H9 (cell line): ENCODE measurements at regions not wholly inside any gene's neighbourhood (a gene's known extent, or its start where the extent isn't known, plus 50 kb on each side); places are given as distances from the start of the nearest gene placed in this dataset.

ENCODE experiments used
- DNase-seq: peaks from one replicate; pipeline ENCODE4 v3.0.0-alpha.2; 2017
- H2AFZ ChIP-seq: one replicate; pipeline ENCODE4 v1.6.1; 2013; ENCODE audit warnings: mild to moderate bottlenecking, low read length, control low read depth, moderate library complexity
- H2AK5ac ChIP-seq: 2 replicates; pipeline ENCODE4 v1.6.1; 2013; ENCODE audit warnings: low read length, control low read depth, mixed read lengths; ENCODE audit not compliant: insufficient read length
- H2BK120ac ChIP-seq: one replicate; pipeline ENCODE4 v1.6.1; 2013; ENCODE audit warnings: low read depth, mild to moderate bottlenecking, low read length, control low read depth, inconsistent platforms; ENCODE audit not compliant: poor library complexity, severe bottlenecking
- H2BK12ac ChIP-seq: 2 replicates; pipeline ENCODE4 v1.6.1; 2013; ENCODE audit warnings: low read length, control low read depth, mixed read lengths, low read depth; ENCODE audit not compliant: insufficient read length
- H2BK15ac ChIP-seq: 2 replicates; pipeline ENCODE4 v1.6.1; 2013; ENCODE audit warnings: low read depth, low read length, control low read depth
- H2BK20ac ChIP-seq: one replicate; pipeline ENCODE4 v1.6.1; 2013; ENCODE audit warnings: low read depth, mild to moderate bottlenecking, low read length, control low read depth, inconsistent platforms; ENCODE audit not compliant: poor library complexity, severe bottlenecking
- H2BK5ac ChIP-seq: 2 replicates; pipeline ENCODE4 v1.6.1; 2013; ENCODE audit warnings: low read length, control low read depth, mixed read lengths; ENCODE audit not compliant: insufficient read length
- H3K14ac ChIP-seq: 2 replicates; pipeline ENCODE4 v1.6.1; 2013; ENCODE audit warnings: low read length, control low read depth; ENCODE audit not compliant: insufficient read depth
- H3K18ac ChIP-seq: 2 replicates; pipeline ENCODE4 v1.6.1; 2013; ENCODE audit warnings: low read depth, mild to moderate bottlenecking, mixed read lengths, low read length, control low read depth; ENCODE audit not compliant: insufficient read length
- H3K23ac ChIP-seq: 2 replicates; pipeline ENCODE4 v1.6.1; 2013; ENCODE audit warnings: low read length, control low read depth, mixed read lengths, low read depth; ENCODE audit not compliant: insufficient read length
- H3K23me2 ChIP-seq: 2 replicates; pipeline ENCODE4 v1.6.1; 2013; ENCODE audit warnings: low read depth, mild to moderate bottlenecking, mixed read lengths, low read length, control low read depth; ENCODE audit not compliant: insufficient read length, poor library complexity, severe bottlenecking
- H3K27ac ChIP-seq: 2 replicates; pipeline ENCODE4 v1.5.1; 2013; ENCODE audit warnings: low read length, control low read depth, mixed read lengths, low read depth; ENCODE audit not compliant: insufficient read length
- H3K27me3 ChIP-seq: 2 replicates; pipeline ENCODE4 v1.6.1; 2013; ENCODE audit warnings: low read length, control low read depth, inconsistent platforms; ENCODE audit not compliant: insufficient read depth
- H3K4ac ChIP-seq: 2 replicates; pipeline ENCODE4 v1.6.1; 2013; ENCODE audit warnings: low read depth, mild to moderate bottlenecking, control low read depth, inconsistent platforms, low read length, moderate library complexity
- H3K4me1 ChIP-seq: 2 replicates; pipeline ENCODE4 v1.6.1; 2013; ENCODE audit warnings: low read length, control low read depth, inconsistent platforms; ENCODE audit not compliant: insufficient read depth
- H3K4me2 ChIP-seq: 2 replicates; pipeline ENCODE4 v1.6.1; 2013; ENCODE audit warnings: low read length, control low read depth, mixed read lengths; ENCODE audit not compliant: insufficient read length, insufficient read depth
- H3K56ac ChIP-seq: 2 replicates; pipeline ENCODE4 v1.6.1; 2013; ENCODE audit warnings: low read depth, mild to moderate bottlenecking, mixed read lengths, low read length, control low read depth; ENCODE audit not compliant: insufficient read length
- H3K79me1 ChIP-seq: 2 replicates; pipeline ENCODE4 v1.6.1; 2013; ENCODE audit warnings: low read depth, mild to moderate bottlenecking, moderate library complexity, low read length, control low read depth, inconsistent platforms; ENCODE audit not compliant: insufficient read depth, poor library complexity, severe bottlenecking
- H3K79me2 ChIP-seq: 2 replicates; pipeline ENCODE4 v1.6.1; 2013; ENCODE audit warnings: low read length, control low read depth, inconsistent platforms; ENCODE audit not compliant: insufficient read depth
- H3K9ac ChIP-seq: 2 replicates; pipeline ENCODE4 v1.6.1; 2013; ENCODE audit warnings: low read length, control low read depth, mixed read lengths; ENCODE audit not compliant: insufficient read length; ENCODE audit errors: extremely low read depth
- H3K9me3 ChIP-seq: one replicate; pipeline ENCODE4 v1.6.1; 2013; ENCODE audit warnings: low read depth, low read length, inconsistent platforms; ENCODE audit not compliant: control insufficient read depth
- H3T11ph ChIP-seq: one replicate; pipeline ENCODE4 v1.6.1; 2013; ENCODE audit warnings: mild to moderate bottlenecking, low read length, control low read depth, inconsistent platforms
- H4K20me1 ChIP-seq: one replicate; pipeline ENCODE4 v1.6.1; 2013; ENCODE audit not compliant: control insufficient read depth, insufficient read length, insufficient read depth
- H4K5ac ChIP-seq: 2 replicates; pipeline ENCODE4 v1.6.1; 2013; ENCODE audit warnings: low read depth, mild to moderate bottlenecking, mixed read lengths, low read length, control low read depth; ENCODE audit not compliant: insufficient read length
- H4K8ac ChIP-seq: replicated peaks from 2 replicates; pipeline ENCODE4 v1.6.1; 2013; ENCODE audit warnings: low read length, control low read depth, mixed read lengths, low read depth; ENCODE audit not compliant: insufficient read length
- H4K91ac ChIP-seq: 2 replicates; pipeline ENCODE4 v1.6.1; 2013; ENCODE audit warnings: low read depth, mild to moderate bottlenecking, moderate library complexity, mixed read lengths, low read length, control low read depth; ENCODE audit not compliant: insufficient read length
- H3K27ac Mint-ChIP-seq, 3 experiments: 2 replicates in 2 of 3; 3 replicates in 1 of 3; pipeline ENCODE4 v1.8.0; 2020 to 2021; ENCODE audit warnings: mixed read lengths in 3 of 3, mild to moderate bottlenecking in 1 of 3, moderate library complexity in 1 of 3
- H3K27me3 Mint-ChIP-seq: 2 replicates; pipeline ENCODE4 v1.8.0; 2021; ENCODE audit warnings: low read depth, mild to moderate bottlenecking, moderate library complexity, mixed read lengths
- H3K36me3 Mint-ChIP-seq, 3 experiments: 2 replicates in 2 of 3; 3 replicates in 1 of 3; pipeline ENCODE4 v1.8.0; 2020 to 2021; ENCODE audit warnings: low read depth in 3 of 3, mixed read lengths in 3 of 3; ENCODE audit not compliant: insufficient read depth in 1 of 3
- H3K4me1 Mint-ChIP-seq, 2 experiments: 2 replicates each; pipeline ENCODE4 v1.8.0; 2020; ENCODE audit warnings: mixed read lengths in 2 of 2
- H3K4me3 Mint-ChIP-seq, 2 experiments: 2 replicates in 1 of 2; 3 replicates in 1 of 2; pipeline ENCODE4 v1.8.0; 2020 to 2021; ENCODE audit warnings: mild to moderate bottlenecking in 2 of 2, mixed read lengths in 2 of 2, moderate library complexity in 1 of 2
- H3K9me3 Mint-ChIP-seq, 2 experiments: 2 replicates in 1 of 2; 3 replicates in 1 of 2; pipeline ENCODE4 v1.8.0; 2020; ENCODE audit warnings: mild to moderate bottlenecking in 2 of 2, mixed read lengths in 2 of 2, moderate library complexity in 1 of 2
- WGBS: extraction: QIAGEN DNeasy Blood & Tissue Kit; methylation state at CpG from one replicate; pipeline ENCODE4 v1.1.7; 2013; ENCODE audit warnings: missing lambda C conversion rate, low lambda C conversion rate, mixed read lengths; ENCODE audit not compliant: insufficient read length; ENCODE audit errors: extremely low coverage; 5-methylcytosine and 5-hydroxymethylcytosine counted together
- TF ChIP-seq, protein P1 (sequence below): fragments of 200-600 bp; sonication (generic); conservative IDR thresholded peaks from 3 replicates; pipeline ENCODE4 v1.8.0; 2021; ENCODE audit warnings: antibody characterized with exemption, mild to moderate bottlenecking

GRCh38 chr12:45587012-45587411 is 142.5 kb upstream of the ARID2 start:
- Histone ChIP-seq H2BK120ac (no peak overlapping the region), H2BK15ac (no peak overlapping the region), H2BK12ac (no peak overlapping the region), H3K23ac (no peak overlapping the region), H3K18ac (no peak overlapping the region), H4K20me1 (no peaks in the 10 kb centered on the region), H4K5ac (no peak overlapping the region), H3K27me3 (no peaks in the 10 kb centered on the region), H2AK5ac (no peak overlapping the region), H3K79me1 (no peaks in the 10 kb centered on the region), H3K4me1 (no peaks in the 10 kb centered on the region), H4K8ac (no peak overlapping the region), H3T11ph (no peak overlapping the region), H2BK5ac (no peak overlapping the region), H3K23me2 (no peaks in the 10 kb centered on the region), H3K79me2 (no peaks in the 10 kb centered on the region), H3K4ac (no peak overlapping the region), H3K9me3 (no peaks in the 10 kb centered on the region), H3K14ac (no peak overlapping the region), H3K4me2 (no peak overlapping the region), H2AFZ (no peak overlapping the region), H2BK20ac (no peak overlapping the region), H3K9ac (no peak overlapping the region), H3K56ac (no peak overlapping the region), H3K27ac (no peak overlapping the region), H4K91ac (no peak overlapping the region)
- H3K9me3 Mint-ChIP-seq, result peaks cover 0 to 7% of the 10 kb centered on the region in 2 experiments; a peak in 1 of 5 replicates
- WGBS, result no CpG with 5 or more reads among the region's 2 CpGs
- TF ChIP-seq, protein P1, sequence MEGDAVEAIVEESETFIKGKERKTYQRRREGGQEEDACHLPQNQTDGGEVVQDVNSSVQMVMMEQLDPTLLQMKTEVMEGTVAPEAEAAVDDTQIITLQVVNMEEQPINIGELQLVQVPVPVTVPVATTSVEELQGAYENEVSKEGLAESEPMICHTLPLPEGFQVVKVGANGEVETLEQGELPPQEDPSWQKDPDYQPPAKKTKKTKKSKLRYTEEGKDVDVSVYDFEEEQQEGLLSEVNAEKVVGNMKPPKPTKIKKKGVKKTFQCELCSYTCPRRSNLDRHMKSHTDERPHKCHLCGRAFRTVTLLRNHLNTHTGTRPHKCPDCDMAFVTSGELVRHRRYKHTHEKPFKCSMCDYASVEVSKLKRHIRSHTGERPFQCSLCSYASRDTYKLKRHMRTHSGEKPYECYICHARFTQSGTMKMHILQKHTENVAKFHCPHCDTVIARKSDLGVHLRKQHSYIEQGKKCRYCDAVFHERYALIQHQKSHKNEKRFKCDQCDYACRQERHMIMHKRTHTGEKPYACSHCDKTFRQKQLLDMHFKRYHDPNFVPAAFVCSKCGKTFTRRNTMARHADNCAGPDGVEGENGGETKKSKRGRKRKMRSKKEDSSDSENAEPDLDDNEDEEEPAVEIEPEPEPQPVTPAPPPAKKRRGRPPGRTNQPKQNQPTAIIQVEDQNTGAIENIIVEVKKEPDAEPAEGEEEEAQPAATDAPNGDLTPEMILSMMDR, result no peak
- H3K27ac Mint-ChIP-seq, result peak overlapping the region in 1 of 3 experiments; percentile 45; a peak in 1 of 7 replicates
- H3K27me3 Mint-ChIP-seq, result no peaks in the 10 kb centered on the region
- DNase-seq, result no peak
- no peak overlapping the region for H3K4me3 Mint-ChIP-seq
- no peaks in the 10 kb centered on the region for H3K36me3 Mint-ChIP-seq
- no peaks in the 10 kb centered on the region for H3K4me1 Mint-ChIP-seq
